Vagina (tissue), 2 donors: ENCODE measurements at regions not wholly inside any gene's neighbourhood (a gene's known extent, or its start where the extent isn't known, plus 50 kb on each side); places are given as distances from the start of the nearest gene placed in this dataset.

Source experiments
- CTCF ChIP-seq, 3 experiments: fragments of 450-650 bp in 2 of 3; fragments of 200-600 bp in 1 of 3; sonication (generic) in 1 of 3; IDR thresholded peaks; one replicate each; pipeline ENCODE4 v1.5.1; 2017 to 2019; ENCODE audit warnings: antibody characterized with exemption in 3 of 3, mild to moderate bottlenecking in 2 of 3, moderate library complexity in 2 of 3
- POLR2A ChIP-seq, 2 donors: fragments of 450-650 bp; IDR thresholded peaks; one replicate each; pipeline ENCODE4 v1.6.1; 2017; ENCODE audit warnings: antibody characterized with exemption in 2 of 2, mild to moderate bottlenecking in 2 of 2, moderate library complexity in 2 of 2
- POLR2AphosphoS5 ChIP-seq, 2 donors: sonication (generic); formaldehyde crosslinking; IDR thresholded peaks; one replicate each; pipeline ENCODE4 v1.9.0; 2017; ENCODE audit warnings: antibody characterized with exemption in 2 of 2, mild to moderate bottlenecking in 2 of 2, low read depth in 1 of 2; ENCODE audit not compliant: insufficient read depth in 1 of 2

- TF ChIP-seq CTCF (IDR thresholded peaks at IDR 0.05) = no peak
- TF ChIP-seq POLR2A (IDR thresholded peaks at IDR 0.05) = no peak
- no peak for TF ChIP-seq POLR2AphosphoS5 (IDR thresholded peaks at IDR 0.05; ENCODE audit: insufficient read depth in 1 of 2, low read depth in 1 of 2)
Measured at GRCh38 chr7:84479059-84479458, 284.5 kb upstream of the SEMA3A start.
